Natural killer cell (primary cell): ENCODE measurements at regions not wholly inside any gene's neighbourhood (a gene's known extent, or its start where the extent isn't known, plus 50 kb on each side); places are given as distances from the start of the nearest gene placed in this dataset.

Experiments
- ATAC-seq, 3 donors: fragments of 150-1000 bp in 2 of 3; fragments of 200-7000 bp in 1 of 3; cut with Tn5 transposase; 1 replicate in 1 of 3; 2 replicates in 2 of 3; pipeline ENCODE4 v1.10.0; 2021; ENCODE audit warnings: mild to moderate bottlenecking in 2 of 3, moderate library complexity in 2 of 3
- DNase-seq, 2 donors: peaks; one replicate each; pipeline versions ENCODE4 v3.0.0 to v3.0.0-alpha.2; 2013 to 2021; ENCODE audit warnings: mixed read lengths in 1 of 2
- H3K27ac ChIP-seq: one replicate; pipeline ENCODE4 v1.5.1; 2013; ENCODE audit warnings: mild to moderate bottlenecking, low read length
- H3K27me3 ChIP-seq: one replicate; pipeline ENCODE4 v1.6.1; 2013; ENCODE audit warnings: low read length; ENCODE audit not compliant: control insufficient read depth, insufficient read depth
- H3K36me3 ChIP-seq: one replicate; pipeline ENCODE4 v1.6.1; 2013; ENCODE audit warnings: low read length; ENCODE audit not compliant: control insufficient read depth, insufficient read depth
- H3K4me1 ChIP-seq: one replicate; pipeline ENCODE4 v1.6.1; 2013; ENCODE audit warnings: low read length; ENCODE audit not compliant: control insufficient read depth, insufficient read depth
- H3K4me3 ChIP-seq: one replicate; pipeline ENCODE4 v1.5.1; 2013; ENCODE audit warnings: low read length
- H3K9me3 ChIP-seq: one replicate; pipeline ENCODE4 v1.6.1; 2013; ENCODE audit warnings: low read length; ENCODE audit not compliant: control insufficient read depth, insufficient read depth
- H3K27ac Mint-ChIP-seq, 2 donors: one replicate each; pipeline ENCODE4 v1.8.0; 2022; ENCODE audit warnings: mild to moderate bottlenecking in 2 of 2, mixed read lengths in 2 of 2, moderate library complexity in 1 of 2
- H3K27me3 Mint-ChIP-seq, 2 donors: one replicate each; pipeline ENCODE4 v1.8.0; 2022; ENCODE audit warnings: low read depth in 2 of 2, mixed read lengths in 2 of 2
- H3K36me3 Mint-ChIP-seq: one replicate; pipeline ENCODE4 v1.8.0; 2022; ENCODE audit warnings: mixed read lengths
- H3K4me1 Mint-ChIP-seq, 2 donors: one replicate each; pipeline ENCODE4 v1.8.0; 2022; ENCODE audit warnings: mixed read lengths in 2 of 2
- H3K4me3 Mint-ChIP-seq: one replicate; pipeline ENCODE4 v1.8.0; 2022; ENCODE audit warnings: mild to moderate bottlenecking, moderate library complexity, mixed read lengths
- H3K9me3 Mint-ChIP-seq, 2 donors: one replicate each; pipeline ENCODE4 v1.8.0; 2022; ENCODE audit warnings: mixed read lengths in 2 of 2
- WGBS: methylation state at CpG from one replicate; pipeline ENCODE4 v1.1.7; 2013; ENCODE audit warnings: missing lambda C conversion rate; ENCODE audit not compliant: insufficient coverage; 5-methylcytosine and 5-hydroxymethylcytosine counted together
- intact Hi-C: fragments of 100-400 bp; cut with micrococcal nuclease; formaldehyde crosslinking; loops from one replicate; pipeline ENCODE4 v1.14.2; 2022
- TF ChIP-seq, protein P1 (sequence below): fragments of 200-600 bp; IDR thresholded peaks from one replicate; pipeline ENCODE4 v1.8.0; 2022; ENCODE audit warnings: antibody characterized with exemption

DNA sequence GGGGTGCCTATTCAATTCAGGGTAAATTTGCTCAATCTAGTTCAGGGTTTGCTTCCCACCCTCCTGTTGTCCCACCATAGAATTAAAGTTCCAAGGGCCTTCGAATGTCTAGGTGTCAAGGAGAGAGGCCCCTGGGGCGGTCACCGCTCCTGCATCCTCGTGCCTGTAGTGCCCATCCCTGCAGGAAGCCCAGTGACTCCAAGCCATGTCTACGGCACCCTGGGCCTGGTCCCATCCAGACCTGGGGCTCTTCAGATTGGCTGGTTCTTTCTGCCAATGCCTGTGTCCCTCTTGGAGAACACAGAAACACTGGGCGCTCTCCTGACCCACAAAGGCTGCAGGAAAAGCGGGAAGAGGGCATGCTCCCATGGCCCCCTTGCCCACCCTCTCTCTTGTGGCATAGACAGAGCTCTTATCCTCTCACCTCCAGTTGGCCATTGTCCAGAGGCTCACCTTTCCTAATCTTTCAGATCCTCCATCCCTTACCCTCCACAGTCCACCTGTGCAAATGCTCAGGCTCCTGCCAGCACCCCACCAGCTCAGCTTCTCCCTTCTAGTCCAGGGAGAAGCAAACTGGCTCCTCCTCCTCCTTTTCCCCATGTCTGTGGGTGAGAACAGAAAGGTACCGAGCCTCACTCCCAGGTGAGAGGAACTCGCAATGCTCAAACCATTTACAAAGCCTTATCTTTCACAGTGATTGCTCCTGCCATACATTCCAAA lies 253.0 kb upstream of the IRX2 start:
- Histone ChIP-seq H3K27me3 (no peaks in the 10 kb centered on the region), H3K36me3 (no peaks in the 10 kb centered on the region), H3K4me1 (no peaks in the 10 kb centered on the region), H3K4me3 (no peak overlapping the region), H3K9me3 (peaks cover 12% of the 10 kb centered on the region), H3K27ac (no peak overlapping the region)
- H3K4me1 Mint-ChIP-seq: no peaks in the 10 kb centered on the region
- no peak for DNase-seq
- no peaks in the 10 kb centered on the region for H3K27me3 Mint-ChIP-seq
- 89% methylated on average over 9 of the region's 9 CpGs for WGBS
- no peak for ATAC-seq
- H3K9me3 Mint-ChIP-seq: peaks cover 3 to 12% of the 10 kb centered on the region in 2 donors
- intact Hi-C loops: no loop called here
- TF ChIP-seq, protein P1, sequence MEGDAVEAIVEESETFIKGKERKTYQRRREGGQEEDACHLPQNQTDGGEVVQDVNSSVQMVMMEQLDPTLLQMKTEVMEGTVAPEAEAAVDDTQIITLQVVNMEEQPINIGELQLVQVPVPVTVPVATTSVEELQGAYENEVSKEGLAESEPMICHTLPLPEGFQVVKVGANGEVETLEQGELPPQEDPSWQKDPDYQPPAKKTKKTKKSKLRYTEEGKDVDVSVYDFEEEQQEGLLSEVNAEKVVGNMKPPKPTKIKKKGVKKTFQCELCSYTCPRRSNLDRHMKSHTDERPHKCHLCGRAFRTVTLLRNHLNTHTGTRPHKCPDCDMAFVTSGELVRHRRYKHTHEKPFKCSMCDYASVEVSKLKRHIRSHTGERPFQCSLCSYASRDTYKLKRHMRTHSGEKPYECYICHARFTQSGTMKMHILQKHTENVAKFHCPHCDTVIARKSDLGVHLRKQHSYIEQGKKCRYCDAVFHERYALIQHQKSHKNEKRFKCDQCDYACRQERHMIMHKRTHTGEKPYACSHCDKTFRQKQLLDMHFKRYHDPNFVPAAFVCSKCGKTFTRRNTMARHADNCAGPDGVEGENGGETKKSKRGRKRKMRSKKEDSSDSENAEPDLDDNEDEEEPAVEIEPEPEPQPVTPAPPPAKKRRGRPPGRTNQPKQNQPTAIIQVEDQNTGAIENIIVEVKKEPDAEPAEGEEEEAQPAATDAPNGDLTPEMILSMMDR: no peak
- H3K36me3 Mint-ChIP-seq: no peaks in the 10 kb centered on the region
- H3K4me3 Mint-ChIP-seq: no peak overlapping the region
- no peak overlapping the region for H3K27ac Mint-ChIP-seq

DNA sequence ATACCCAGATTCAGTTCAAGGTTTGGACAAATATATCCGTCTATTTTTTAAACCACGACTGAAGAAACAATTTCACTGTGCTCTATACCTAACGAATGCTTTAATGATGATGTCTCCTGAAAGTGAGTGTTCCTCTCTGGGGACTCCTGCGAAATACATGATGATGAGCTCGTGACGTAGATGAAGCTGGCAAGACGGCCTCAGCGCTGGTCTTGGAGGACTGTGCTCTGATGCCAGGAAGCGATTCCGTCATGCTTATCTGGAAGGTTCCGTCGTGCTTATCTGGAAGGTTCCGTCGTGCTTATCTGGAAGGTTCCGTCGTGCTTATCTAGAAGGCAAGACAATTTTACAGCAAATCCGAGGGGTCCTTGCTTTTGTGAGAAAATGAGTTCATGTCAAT lies 250.8 kb upstream of the IRX2 start:
- no peaks in the 10 kb centered on the region for H3K36me3 ChIP-seq
- peaks cover 12% of the 10 kb centered on the region for H3K9me3 ChIP-seq
- WGBS: 92% methylated on average over 16 of the region's 17 CpGs
- no peaks in the 10 kb centered on the region for H3K4me1 ChIP-seq
- ATAC-seq (no peak), DNase-seq (no peak)
- TF ChIP-seq, protein P1: no peak
- H3K4me1 Mint-ChIP-seq: no peaks in the 10 kb centered on the region
- H3K27ac ChIP-seq: no peak overlapping the region
- H3K4me3 Mint-ChIP-seq: no peak overlapping the region
- H3K27me3 ChIP-seq: no peaks in the 10 kb centered on the region
- H3K27ac Mint-ChIP-seq: no peak overlapping the region
- H3K27me3 Mint-ChIP-seq: no peaks in the 10 kb centered on the region
- no peak overlapping the region for H3K4me3 ChIP-seq
- no peaks in the 10 kb centered on the region for H3K36me3 Mint-ChIP-seq
- peaks cover 3 to 16% of the 10 kb centered on the region in 2 donors for H3K9me3 Mint-ChIP-seq
- intact Hi-C loops: no loop called here

DNA sequence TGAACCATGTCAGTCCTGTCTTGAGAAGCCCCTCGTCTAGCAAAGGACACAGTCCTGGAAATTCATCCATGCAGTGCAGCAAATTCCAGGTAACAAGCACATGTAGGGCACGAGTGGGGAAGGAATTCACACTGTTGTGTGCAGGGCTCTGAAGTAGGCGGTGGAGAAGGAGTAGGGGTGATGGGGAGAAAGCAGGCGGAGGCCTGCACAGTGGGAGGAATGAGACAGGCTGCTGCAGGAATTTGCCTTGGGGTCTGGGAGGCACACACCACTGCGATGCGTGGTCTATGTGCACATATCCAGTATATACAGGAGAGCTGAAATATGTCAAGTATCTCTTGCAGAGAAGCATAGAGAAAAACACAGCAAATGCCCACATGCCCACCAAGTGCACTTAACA lies 249.2 kb upstream of the IRX2 start:
- Mint-ChIP-seq H3K9me3 (peaks cover 3 to 16% of the 10 kb centered on the region in 2 donors), H3K4me1 (no peaks in the 10 kb centered on the region), H3K27ac (no peak overlapping the region), H3K27me3 (no peaks in the 10 kb centered on the region), H3K36me3 (no peaks in the 10 kb centered on the region), H3K4me3 (no peak overlapping the region)
- Histone ChIP-seq H3K27ac (no peak overlapping the region), H3K4me3 (no peak overlapping the region), H3K27me3 (no peaks in the 10 kb centered on the region), H3K36me3 (no peaks in the 10 kb centered on the region), H3K4me1 (no peaks in the 10 kb centered on the region), H3K9me3 (peaks cover 14% of the 10 kb centered on the region)
- TF ChIP-seq, protein P1: no peak
- ATAC-seq (no peak), DNase-seq (no peak)
- 83% methylated on average over 6 of the region's 6 CpGs for WGBS
- intact Hi-C loops: no loop called here

DNA sequence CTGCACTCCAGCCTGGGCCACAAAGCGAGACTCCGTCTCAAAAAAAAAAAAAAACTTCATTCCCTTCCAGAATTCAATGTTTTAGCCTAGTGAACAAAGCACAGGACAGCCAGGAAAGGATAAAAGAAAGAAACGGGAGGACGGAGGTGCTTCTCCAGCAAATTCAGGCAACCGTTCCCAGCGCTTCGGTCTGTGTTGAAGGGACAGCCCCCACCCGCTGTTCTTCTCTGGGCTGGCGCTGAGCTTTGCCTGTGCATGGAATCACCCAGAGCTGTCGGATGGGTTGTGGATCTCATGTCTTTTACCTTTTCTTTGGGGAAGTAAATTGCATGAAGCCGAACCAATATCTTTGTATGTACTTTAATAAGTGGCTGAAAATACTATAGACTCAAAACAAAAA lies 248.4 kb upstream of the IRX2 start:
- H3K36me3 ChIP-seq: no peaks in the 10 kb centered on the region
- DNase-seq: no peak
- H3K27ac ChIP-seq: no peak overlapping the region
- H3K9me3 ChIP-seq: peaks cover 18% of the 10 kb centered on the region
- no peaks in the 10 kb centered on the region for H3K4me1 ChIP-seq
- Mint-ChIP-seq H3K36me3 (no peaks in the 10 kb centered on the region), H3K4me1 (no peaks in the 10 kb centered on the region), H3K27ac (no peak overlapping the region), H3K9me3 (peaks cover 3 to 16% of the 10 kb centered on the region in 2 donors), H3K4me3 (no peak overlapping the region), H3K27me3 (no peaks in the 10 kb centered on the region)
- TF ChIP-seq, protein P1: no peak
- no peak for ATAC-seq
- intact Hi-C loops: no loop called here
- H3K4me3 ChIP-seq: no peak overlapping the region
- H3K27me3 ChIP-seq: no peaks in the 10 kb centered on the region
- 90% methylated on average over 10 of the region's 11 CpGs for WGBS
